ENCODE measurements at regions not wholly inside any gene's neighbourhood (a gene's known extent, or its start where the extent isn't known, plus 50 kb on each side); places are given as distances from the start of the nearest gene placed in this dataset.

GRCh38 chr16:75929046-75929445 is 202.8 kb upstream of the CPHXL start:
- FAIRE-seq = no peak
- ATAC-seq = no peak
- TF ChIP-seq, protein P1, sequence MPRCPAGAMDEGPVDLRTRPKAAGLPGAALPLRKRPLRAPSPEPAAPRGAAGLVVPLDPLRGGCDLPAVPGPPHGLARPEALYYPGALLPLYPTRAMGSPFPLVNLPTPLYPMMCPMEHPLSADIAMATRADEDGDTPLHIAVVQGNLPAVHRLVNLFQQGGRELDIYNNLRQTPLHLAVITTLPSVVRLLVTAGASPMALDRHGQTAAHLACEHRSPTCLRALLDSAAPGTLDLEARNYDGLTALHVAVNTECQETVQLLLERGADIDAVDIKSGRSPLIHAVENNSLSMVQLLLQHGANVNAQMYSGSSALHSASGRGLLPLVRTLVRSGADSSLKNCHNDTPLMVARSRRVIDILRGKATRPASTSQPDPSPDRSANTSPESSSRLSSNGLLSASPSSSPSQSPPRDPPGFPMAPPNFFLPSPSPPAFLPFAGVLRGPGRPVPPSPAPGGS (IDR thresholded peaks at IDR 0.05) = no peak
- TF ChIP-seq, protein P2, sequence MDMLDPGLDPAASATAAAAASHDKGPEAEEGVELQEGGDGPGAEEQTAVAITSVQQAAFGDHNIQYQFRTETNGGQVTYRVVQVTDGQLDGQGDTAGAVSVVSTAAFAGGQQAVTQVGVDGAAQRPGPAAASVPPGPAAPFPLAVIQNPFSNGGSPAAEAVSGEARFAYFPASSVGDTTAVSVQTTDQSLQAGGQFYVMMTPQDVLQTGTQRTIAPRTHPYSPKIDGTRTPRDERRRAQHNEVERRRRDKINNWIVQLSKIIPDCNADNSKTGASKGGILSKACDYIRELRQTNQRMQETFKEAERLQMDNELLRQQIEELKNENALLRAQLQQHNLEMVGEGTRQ (IDR thresholded peaks at IDR 0.05) = no peak
- TF ChIP-seq, protein P3, sequence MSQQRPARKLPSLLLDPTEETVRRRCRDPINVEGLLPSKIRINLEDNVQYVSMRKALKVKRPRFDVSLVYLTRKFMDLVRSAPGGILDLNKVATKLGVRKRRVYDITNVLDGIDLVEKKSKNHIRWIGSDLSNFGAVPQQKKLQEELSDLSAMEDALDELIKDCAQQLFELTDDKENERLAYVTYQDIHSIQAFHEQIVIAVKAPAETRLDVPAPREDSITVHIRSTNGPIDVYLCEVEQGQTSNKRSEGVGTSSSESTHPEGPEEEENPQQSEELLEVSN (IDR thresholded peaks at IDR 0.05; ENCODE audit: borderline replicate concordance, low read depth) = no peak
- TF ChIP-seq EHMT2 (IDR thresholded peaks at IDR 0.05; ENCODE audit: low read depth) (no peak), CTCF (IDR thresholded peaks at IDR 0.05) (no peak), NPAS2 (CRISPR knock-in tag; IDR thresholded peaks at IDR 0.05; ENCODE audit: borderline replicate concordance) (no peak), HOXB13 (CRISPR knock-in tag; IDR thresholded peaks at IDR 0.05; ENCODE audit: low read depth) (no peak), CHD4 (IDR thresholded peaks at IDR 0.05; ENCODE audit: borderline replicate concordance) (no peak), TP53 (CRISPR knock-in tag; IDR thresholded peaks at IDR 0.05) (no peak)
- no peak for DNase-seq (ENCODE audit: low read depth in 1 of 2, low spot score in 1 of 2)
- H3K4me3 ChIP-seq = no peak overlapping the region
- no peaks in the 10 kb centered on the region for H3K4me1 ChIP-seq
- no peaks in the 10 kb centered on the region for H3K9me3 ChIP-seq
- H3K4me2 ChIP-seq = no peak overlapping the region
- ChIA-PET POLR2A (no interaction called here), CTCF (no interaction called here)
- 9% methylated on average over 1 of the region's 1 CpG for WGBS (ENCODE audit: missing lambda C conversion rate)
- H3K27ac ChIP-seq = no peak overlapping the region

- CTCF ChIA-PET = no interaction called here
- H3K4me2 ChIP-seq = no peak overlapping the region
- no peaks in the 10 kb centered on the region for H3K9me3 ChIP-seq
- TF ChIP-seq ZNF302 (CRISPR knock-in tag; IDR thresholded peaks at IDR 0.05) (no peak), ZC3H11A (IDR thresholded peaks at IDR 0.05) (no peak), FOXS1 (CRISPR knock-in tag; IDR thresholded peaks at IDR 0.05) (no peak), SREBF2 (IDR thresholded peaks at IDR 0.05) (no peak), EHF (CRISPR knock-in tag; IDR thresholded peaks at IDR 0.05) (no peak), PHF8 (IDR thresholded peaks at IDR 0.05; ENCODE audit: borderline replicate concordance, low read depth) (no peak), TFCP2L1 (CRISPR knock-in tag; IDR thresholded peaks at IDR 0.05) (no peak), HOXB5 (CRISPR knock-in tag; IDR thresholded peaks at IDR 0.05) (no peak), GATA3 (IDR thresholded peaks at IDR 0.05; ENCODE audit: borderline replicate concordance) (no peak), NPAS2 (CRISPR knock-in tag; IDR thresholded peaks at IDR 0.05; ENCODE audit: borderline replicate concordance) (no peak), HES2 (IDR thresholded peaks at IDR 0.05) (no peak), MAFK (IDR thresholded peaks at IDR 0.05; ENCODE audit: partially characterized antibody) (no peak)
- FAIRE-seq (no peak), ATAC-seq (no peak), DNase-seq (ENCODE audit: low read depth in 1 of 2, low spot score in 1 of 2) (no peak)
- POLR2A ChIA-PET = no interaction called here
- no peak overlapping the region for H3K4me3 ChIP-seq
- WGBS (ENCODE audit: missing lambda C conversion rate) = 0% methylated on average over 1 of the region's 1 CpG
- H3K4me1 ChIP-seq = no peaks in the 10 kb centered on the region
- H3K27ac ChIP-seq = no peak overlapping the region
Measured at GRCh38 chr16:75931043-75931442, 204.8 kb upstream of the CPHXL start.

GRCh38 chr16:75931970-75932369 is 205.7 kb upstream of the CPHXL start:
- ATAC-seq = no peak
- no peak for DNase-seq (ENCODE audit: low read depth in 1 of 2, low spot score in 1 of 2)
- TF ChIP-seq CTCF (IDR thresholded peaks at IDR 0.05) (no peak), SMC3 (IDR thresholded peaks at IDR 0.05) (no peak), RARB (CRISPR knock-in tag; IDR thresholded peaks at IDR 0.05) (no peak), FOSL2 (IDR thresholded peaks at IDR 0.05) (no peak), FOSL2 (CRISPR knock-in tag; IDR thresholded peaks at IDR 0.05) (no peak), CHD2 (IDR thresholded peaks at IDR 0.05; ENCODE audit: low read length, partially characterized antibody) (no peak), CHD4 (IDR thresholded peaks at IDR 0.05; ENCODE audit: borderline replicate concordance) (no peak), MAFK (IDR thresholded peaks at IDR 0.05; ENCODE audit: partially characterized antibody) (no peak)
- TF ChIP-seq, protein P2 (IDR thresholded peaks at IDR 0.05) = no peak
- TF ChIP-seq, protein P3 (IDR thresholded peaks at IDR 0.05; ENCODE audit: borderline replicate concordance, low read depth) = no peak
- H3K27ac ChIP-seq = no peak overlapping the region
- no peaks in the 10 kb centered on the region for H3K4me1 ChIP-seq
- H3K4me3 ChIP-seq = no peak overlapping the region
- no peak overlapping the region for H3K4me2 ChIP-seq
- H3K9me3 ChIP-seq = no peaks in the 10 kb centered on the region
- POLR2A ChIA-PET = no interaction called here
- 14% methylated on average over 1 of the region's 1 CpG for WGBS (ENCODE audit: missing lambda C conversion rate)
- no peak for FAIRE-seq
- CTCF ChIA-PET = no interaction called here
